Stomach (tissue), 8 donors: ENCODE measurements at regions not wholly inside any gene's neighbourhood (a gene's known extent, or its start where the extent isn't known, plus 50 kb on each side); places are given as distances from the start of the nearest gene placed in this dataset.

Experiments used
- DNase-seq, 2 donors: peaks; one replicate each; pipeline versions ENCODE4 v3.0.0 to v3.0.0-alpha.2; 2013 to 2019
- H3K27ac ChIP-seq, 5 donors: fragments of 200-600 bp in 4 of 5; sonication (generic) in 4 of 5; one replicate each; pipeline ENCODE4 v1.5.1; 2013 to 2019; ENCODE audit warnings: mild to moderate bottlenecking in 1 of 5, moderate library complexity in 1 of 5
- H3K27me3 ChIP-seq, 3 donors: fragments of 200-600 bp; sonication (generic); one replicate each; pipeline ENCODE4 v1.5.1; 2017 to 2019; ENCODE audit warnings: mixed run types in 1 of 3
- H3K36me3 ChIP-seq, 4 donors: fragments of 200-600 bp; sonication (generic); 1 replicate in 3 of 4; 2 replicates in 1 of 4; pipeline ENCODE4 v1.5.1; 2016 to 2019
- H3K4me1 ChIP-seq, 4 donors: fragments of 200-600 bp; sonication (generic); one replicate each; pipeline ENCODE4 v1.5.1; 2016 to 2019
- H3K4me3 ChIP-seq, 4 donors: fragments of 200-600 bp; sonication (generic) in 3 of 4; one replicate each; pipeline ENCODE4 v1.5.1; 2016 to 2019; ENCODE audit warnings: mild to moderate bottlenecking in 1 of 4
- H3K9me3 ChIP-seq, 4 donors: fragments of 200-600 bp; sonication (generic); one replicate each; pipeline ENCODE4 v1.5.1; 2016 to 2019
- CTCF ChIP-seq, 7 experiments: fragments of 450-650 bp in 4 of 7; fragments of 200-600 bp in 3 of 7; sonication (generic) in 3 of 7; IDR thresholded peaks; one replicate each; pipeline ENCODE4 v1.5.1; 2016 to 2019; ENCODE audit warnings: antibody characterized with exemption in 7 of 7, control low read depth in 2 of 7, mild to moderate bottlenecking in 1 of 7
- EP300 ChIP-seq: sonication (generic); formaldehyde crosslinking; IDR thresholded peaks from one replicate; pipeline ENCODE4 v1.6.1; 2017; ENCODE audit warnings: antibody characterized with exemption
- POLR2A ChIP-seq, 4 donors: fragments of 450-650 bp; IDR thresholded peaks; one replicate each; pipeline ENCODE4 v1.6.1; 2016; ENCODE audit warnings: antibody characterized with exemption in 4 of 4, control low read depth in 2 of 4, mild to moderate bottlenecking in 1 of 4, moderate library complexity in 1 of 4
- POLR2AphosphoS5 ChIP-seq, 3 donors: sonication (generic); formaldehyde crosslinking; IDR thresholded peaks; one replicate each; pipeline ENCODE4 v1.6.1; 2016; ENCODE audit warnings: antibody characterized with exemption in 3 of 3
- WGBS, 5 donors: extraction: QIAGEN DNeasy Blood & Tissue Kit in 3 of 5; methylation state at CpG; one replicate each; pipeline versions ENCODE4 v1.1.5 to v1.1.7; 2013 to 2018; 5-methylcytosine and 5-hydroxymethylcytosine counted together
- intact Hi-C: fragments of 100-400 bp; cut with DNase I; formaldehyde crosslinking; loops from one replicate; pipeline ENCODE4 v1.15.1; 2023; ENCODE audit warnings: low total_unique reads
- donor health status: healthy with polysubstance abuse.
- donor health status: Bipolar disorder and iron deficiency.
- donor health status: healthy.

- H3K4me3 ChIP-seq: no peak overlapping the region
- no peaks in the 10 kb centered on the region for H3K36me3 ChIP-seq
- intact Hi-C loops: no loop called here
- no peaks in the 10 kb centered on the region for H3K4me1 ChIP-seq
- DNase-seq: no peak
- WGBS, 5 donors: 64 to 84% (median 70%) methylated on average over 3 to 5 of the region's 5 CpGs
- H3K9me3 ChIP-seq: no peaks in the 10 kb centered on the region
- TF ChIP-seq CTCF (IDR thresholded peaks at IDR 0.05): no peak
- no peak for TF ChIP-seq POLR2A (IDR thresholded peaks at IDR 0.05)
- no peak for TF ChIP-seq POLR2AphosphoS5 (IDR thresholded peaks at IDR 0.05)
- TF ChIP-seq EP300: no peak
- no peak overlapping the region for H3K27ac ChIP-seq
- peaks cover 0 to 23% (median 0%) of the 10 kb centered on the region in 3 donors for H3K27me3 ChIP-seq
Observed at GRCh38 chr1:30450818-30451233, 272.6 kb downstream of the MATN1 start.

GRCh38 chr1:30450148-30450817, 273.1 kb downstream of the MATN1 start:
- no peaks in the 10 kb centered on the region for H3K4me1 ChIP-seq
- TF ChIP-seq POLR2AphosphoS5 (IDR thresholded peaks at IDR 0.05) (no peak), CTCF (IDR thresholded peaks at IDR 0.05) (no peak), EP300 (no peak), POLR2A (IDR thresholded peaks at IDR 0.05) (no peak)
- intact Hi-C loops: no loop called here
- no peaks in the 10 kb centered on the region for H3K9me3 ChIP-seq
- no peaks in the 10 kb centered on the region for H3K36me3 ChIP-seq
- no peak overlapping the region for H3K27ac ChIP-seq
- 55 to 69% (median 63%) methylated on average over 7 of the region's 7 CpGs for WGBS, 5 donors
- peaks cover 0 to 26% (median 0%) of the 10 kb centered on the region in 3 donors for H3K27me3 ChIP-seq
- no peak overlapping the region for H3K4me3 ChIP-seq
- no peak for DNase-seq

GRCh38 chr1:30449428-30450147, 273.8 kb downstream of the MATN1 start:
- intact Hi-C loops: no loop called here
- Histone ChIP-seq H3K27me3 (peaks cover 0 to 26% (median 0%) of the 10 kb centered on the region in 3 donors), H3K27ac (no peak overlapping the region), H3K4me1 (no peaks in the 10 kb centered on the region), H3K9me3 (no peaks in the 10 kb centered on the region), H3K4me3 (no peak overlapping the region), H3K36me3 (no peaks in the 10 kb centered on the region)
- 83 to 87% (median 85%) methylated on average over 4 of the region's 4 CpGs for WGBS, 5 donors
- DNase-seq: no peak
- no peak for TF ChIP-seq EP300
- no peak for TF ChIP-seq CTCF (IDR thresholded peaks at IDR 0.05)
- TF ChIP-seq POLR2A (IDR thresholded peaks at IDR 0.05): no peak
- TF ChIP-seq POLR2AphosphoS5 (IDR thresholded peaks at IDR 0.05): no peak

- 45 to 65% (median 62%) methylated on average over 5 of the region's 5 CpGs for WGBS, 5 donors
- intact Hi-C loops: no loop called here
- DNase-seq: no peak
Observed at GRCh38 chr1:30449003-30449402, 274.4 kb downstream of the MATN1 start.

More at GRCh38 chr1:30449003-30449402, 274.4 kb downstream of the MATN1 start:
- no peak overlapping the region for H3K27ac ChIP-seq
- no peaks in the 10 kb centered on the region for H3K36me3 ChIP-seq
- peaks cover 0 to 26% (median 0%) of the 10 kb centered on the region in 3 donors for H3K27me3 ChIP-seq
- TF ChIP-seq EP300 (no peak), POLR2AphosphoS5 (IDR thresholded peaks at IDR 0.05) (no peak), POLR2A (IDR thresholded peaks at IDR 0.05) (no peak), CTCF (IDR thresholded peaks at IDR 0.05) (no peak)
- H3K4me3 ChIP-seq: no peak overlapping the region
- no peaks in the 10 kb centered on the region for H3K9me3 ChIP-seq
- no peaks in the 10 kb centered on the region for H3K4me1 ChIP-seq
